IMR-90 (cell line): ENCODE measurements at regions not wholly inside any gene's neighbourhood (a gene's known extent, or its start where the extent isn't known, plus 50 kb on each side); places are given as distances from the start of the nearest gene placed in this dataset.

Experiments
- ATAC-seq: fragments of 200-7000 bp; cut with Tn5 transposase; 2 replicates; pipeline ENCODE4 v1.9.1; 2020; ENCODE audit warnings: low read depth, mild to moderate bottlenecking, moderate library complexity
- BruUV-seq: library from RNA; stranded (reverse); fragments of 400-500 nt; replicated peaks from 2 replicates; lab custom pipeline; 2021; lab: Mats Ljungman, UMichigan
- CTCF ChIA-PET: fragments of 300-600 bp; formaldehyde crosslinking; extraction: SDS; loops from one replicate; lab custom pipeline; 2021; ENCODE audit warnings: antibody characterized with exemption; lab: Yijun Ruan, JAX
- POLR2A ChIA-PET: fragments of 300-600 bp; sonication (Branson Sonifier 250); formaldehyde crosslinking; loops from one replicate; lab custom pipeline; 2022; ENCODE audit warnings: antibody characterized with exemption; ENCODE audit not compliant: unreplicated experiment; lab: Charles Lee
- DNase-seq: peaks from one replicate; pipeline ENCODE4 v3.0.0; 2013
- H2AFZ ChIP-seq: replicated peaks from 2 replicates; pipeline ENCODE3; 2013; ENCODE audit warnings: low read length, mild to moderate bottlenecking; ENCODE audit not compliant: poor library complexity
- H2AK5ac ChIP-seq: 2 replicates; pipeline ENCODE4 v1.6.1; 2013; ENCODE audit warnings: low read depth, low read length, inconsistent platforms
- H2AK9ac ChIP-seq: replicated peaks from 2 replicates; pipeline ENCODE3; 2013; ENCODE audit warnings: mild to moderate bottlenecking, low read depth, low read length, moderate library complexity; ENCODE audit not compliant: poor library complexity
- H2BK120ac ChIP-seq: 2 replicates; pipeline ENCODE4 v1.6.1; 2013; ENCODE audit warnings: low read depth, low read length, inconsistent platforms
- H2BK15ac ChIP-seq: 3 replicates; pipeline ENCODE4 v1.6.1; 2013; ENCODE audit warnings: low read depth, low read length, inconsistent platforms
- H2BK20ac ChIP-seq: 2 replicates; pipeline ENCODE4 v1.6.1; 2013; ENCODE audit warnings: low read depth, mild to moderate bottlenecking, inconsistent platforms, low read length, moderate library complexity
- H2BK5ac ChIP-seq: 2 replicates; pipeline ENCODE4 v1.6.1; 2013; ENCODE audit warnings: mild to moderate bottlenecking, low read depth, low read length, inconsistent platforms; ENCODE audit not compliant: poor library complexity, severe bottlenecking
- H3K14ac ChIP-seq: replicated peaks from 2 replicates; pipeline ENCODE4 v1.6.1; 2013; ENCODE audit warnings: low read depth, low read length, inconsistent platforms
- H3K18ac ChIP-seq: 2 replicates; pipeline ENCODE4 v1.6.1; 2013; ENCODE audit warnings: low read depth, low read length, control low read depth
- H3K23ac ChIP-seq: 2 replicates; pipeline ENCODE4 v1.6.1; 2013; ENCODE audit warnings: low read depth, low read length, inconsistent platforms
- H3K27ac ChIP-seq: 2 replicates; pipeline ENCODE4 v1.5.1; 2013; ENCODE audit warnings: mild to moderate bottlenecking, control low read depth, low read length; ENCODE audit not compliant: insufficient read depth
- H3K27me3 ChIP-seq: 2 replicates; pipeline ENCODE4 v1.6.1; 2013; ENCODE audit warnings: low read length; ENCODE audit not compliant: control insufficient read depth, insufficient read depth
- H3K36me3 ChIP-seq: 2 replicates; pipeline ENCODE4 v1.6.1; 2013; ENCODE audit warnings: low read length, mixed read lengths; ENCODE audit not compliant: control insufficient read depth, insufficient read depth
- H3K4ac ChIP-seq: 2 replicates; pipeline ENCODE4 v1.6.1; 2013; ENCODE audit warnings: low read depth, low read length, inconsistent platforms
- H3K4me1 ChIP-seq: 2 replicates; pipeline ENCODE4 v1.6.1; 2013; ENCODE audit warnings: low read length, mixed read lengths; ENCODE audit not compliant: control insufficient read depth, insufficient read depth
- H3K4me2 ChIP-seq: 2 replicates; pipeline ENCODE4 v1.6.1; 2013; ENCODE audit warnings: low read depth, mild to moderate bottlenecking, control low read depth, low read length, moderate library complexity
- H3K4me3 ChIP-seq: 2 replicates; pipeline ENCODE4 v1.5.1; 2013; ENCODE audit warnings: low read depth, mild to moderate bottlenecking, control low read depth, low read length, moderate library complexity; ENCODE audit not compliant: insufficient read depth
- H3K56ac ChIP-seq: 2 replicates; pipeline ENCODE4 v1.6.1; 2013; ENCODE audit warnings: low read length, inconsistent platforms; ENCODE audit not compliant: insufficient read depth; ENCODE audit errors: extremely low read depth
- H3K79me1 ChIP-seq, 2 experiments: 2 replicates each; pipeline ENCODE4 v1.6.1; 2013; ENCODE audit warnings: low read length in 2 of 2, inconsistent platforms in 1 of 2, low read depth in 1 of 2
- H3K9ac ChIP-seq: 2 replicates; pipeline ENCODE4 v1.6.1; 2013; ENCODE audit warnings: low read depth, low read length, control low read depth
- H3K9me1 ChIP-seq: 2 replicates; pipeline ENCODE4 v1.6.1; 2013; ENCODE audit warnings: low read length, inconsistent platforms; ENCODE audit not compliant: insufficient read depth
- H3K9me3 ChIP-seq: 2 replicates; pipeline ENCODE4 v1.6.1; 2013; ENCODE audit warnings: low read length; ENCODE audit not compliant: control insufficient read depth, insufficient read depth
- H4K20me1 ChIP-seq: 2 replicates; pipeline ENCODE4 v1.6.1; 2013; ENCODE audit warnings: low read length, inconsistent platforms; ENCODE audit not compliant: insufficient read depth
- H4K5ac ChIP-seq: 2 replicates; pipeline ENCODE4 v1.6.1; 2013; ENCODE audit warnings: mild to moderate bottlenecking, low read depth, low read length, control low read depth
- H4K8ac ChIP-seq, 2 experiments: 2 replicates each; pipeline ENCODE4 v1.6.1; 2013; ENCODE audit warnings: low read depth in 2 of 2, low read length in 2 of 2, control low read depth in 1 of 2, inconsistent platforms in 1 of 2
- H4K91ac ChIP-seq: 2 replicates; pipeline ENCODE4 v1.6.1; 2013; ENCODE audit warnings: low read depth, low read length, inconsistent platforms; ENCODE audit not compliant: insufficient read depth
- BHLHE40 ChIP-seq: fragments of 150-350 bp; IDR thresholded peaks from 2 replicates; pipeline ENCODE4 v1.6.1; 2016; ENCODE audit warnings: mild to moderate bottlenecking, low read depth, low read length
- CEBPB ChIP-seq: IDR thresholded peaks from 2 replicates; pipeline ENCODE4 v1.6.1; 2012; ENCODE audit warnings: low read depth, low read length, improper control_type of control experiment
- CHD1 ChIP-seq: IDR thresholded peaks from 2 replicates; pipeline ENCODE4 v1.6.1; 2012; ENCODE audit warnings: low read depth, low read length, improper control_type of control experiment
- FOS ChIP-seq: fragments of 150-350 bp; IDR thresholded peaks from 2 replicates; pipeline ENCODE4 v1.6.1; 2016; ENCODE audit warnings: low read depth, low read length
- MAFK ChIP-seq: IDR thresholded peaks from 2 replicates; pipeline ENCODE4 v1.6.1; 2012; ENCODE audit warnings: low read depth, low read length, improper control_type of control experiment
- MAZ ChIP-seq: IDR thresholded peaks from 2 replicates; pipeline ENCODE4 v1.6.1; 2012; ENCODE audit warnings: low read depth, mild to moderate bottlenecking, low read length, improper control_type of control experiment, moderate library complexity, borderline replicate concordance
- MXI1 ChIP-seq: IDR thresholded peaks from 2 replicates; pipeline ENCODE4 v1.6.1; 2012; ENCODE audit warnings: low read depth, mild to moderate bottlenecking, low read length, moderate library complexity, borderline replicate concordance
- NFE2L2 ChIP-seq: fragments of 150-350 bp; IDR thresholded peaks from 2 replicates; pipeline ENCODE4 v1.6.1; 2016; ENCODE audit warnings: low read depth, mild to moderate bottlenecking, low read length
- POLR2A ChIP-seq: IDR thresholded peaks from 2 replicates; pipeline ENCODE4 v1.6.1; 2012; ENCODE audit warnings: mild to moderate bottlenecking, low read depth, low read length
- RAD21 ChIP-seq: IDR thresholded peaks from 2 replicates; pipeline ENCODE4 v1.6.1; 2012; ENCODE audit warnings: low read length, improper control_type of control experiment
- RCOR1 ChIP-seq: IDR thresholded peaks from 2 replicates; pipeline ENCODE4 v1.6.1; 2012; ENCODE audit warnings: mild to moderate bottlenecking, low read length, improper control_type of control experiment; ENCODE audit not compliant: insufficient replicate concordance
- RFX5 ChIP-seq: IDR thresholded peaks from 2 replicates; pipeline ENCODE4 v1.8.0; 2012; ENCODE audit warnings: low read depth, mild to moderate bottlenecking, low read length, moderate library complexity
- SMC3 ChIP-seq: fragments of 150-350 bp; IDR thresholded peaks from 2 replicates; pipeline ENCODE4 v1.6.1; 2016; ENCODE audit warnings: low read depth, mild to moderate bottlenecking, antibody characterized with exemption, low read length, moderate library complexity
- USF2 ChIP-seq: fragments of 150-350 bp; IDR thresholded peaks from 2 replicates; pipeline ENCODE4 v1.6.1; 2017; ENCODE audit warnings: mild to moderate bottlenecking, antibody characterized with exemption, low read length, low read depth
- dilution Hi-C: fragments of 300-500 bp; cut with HindIII; formaldehyde crosslinking; loops from one replicate; pipeline ENCODE4 v1.14.3; 2018; ENCODE audit warnings: low sequenced_read_pairs; ENCODE audit not compliant: unreplicated experiment
- in situ Hi-C: fragments of 300-500 bp; cut with MboI; formaldehyde crosslinking; loops from 3 replicates; pipeline ENCODE4 v1.14.3; 2019; ENCODE audit warnings: low sequenced_read_pairs, inconsistent platforms, mixed read lengths
- intact Hi-C: fragments of 100-400 bp; cut with micrococcal nuclease; formaldehyde crosslinking; loops from 2 replicates; pipeline ENCODE4 v1.10.0; 2022
- TF ChIP-seq, protein P1 (sequence below): fragments of 150-350 bp; IDR thresholded peaks from 2 replicates; pipeline ENCODE4 v1.6.1; 2016; ENCODE audit warnings: low read depth, mild to moderate bottlenecking, low read length, moderate library complexity, borderline replicate concordance
- TF ChIP-seq, protein P2 (sequence below): conservative IDR thresholded peaks from 2 replicates; pipeline ENCODE4 v1.5.1; 2012; ENCODE audit warnings: mild to moderate bottlenecking, low read depth, low read length, improper control_type of control experiment

- Histone ChIP-seq H4K20me1 (no peaks in the 10 kb centered on the region), H2AFZ (no peak overlapping the region), H3K9ac (no peak overlapping the region), H2AK5ac (no peak overlapping the region), H4K8ac (no peak overlapping the region), H4K5ac (no peak overlapping the region), H3K27me3 (no peaks in the 10 kb centered on the region; the same call in none of the 2 replicates), H2BK20ac (no peak overlapping the region), H3K23ac (no peak overlapping the region), H3K79me1 (no peaks in the 10 kb centered on the region), H3K4me2 (no peak overlapping the region), H3K18ac (no peak overlapping the region), H3K9me1 (no peaks in the 10 kb centered on the region), H3K14ac (no peak overlapping the region), H4K91ac (no peak overlapping the region), H3K27ac (no peak overlapping the region), H3K9me3 (no peaks in the 10 kb centered on the region), H2AK9ac (no peak overlapping the region), H3K36me3 (no peaks in the 10 kb centered on the region), H2BK120ac (no peak overlapping the region), H3K4ac (no peak overlapping the region), H3K4me3 (no peak overlapping the region), H3K56ac (no peak overlapping the region), H3K4me1 (no peaks in the 10 kb centered on the region), H2BK15ac (no peak overlapping the region), H2BK5ac (no peak overlapping the region)
- in situ Hi-C loops: no loop called here
- CTCF ChIA-PET: interaction anchor here (0.8 kb wide), 1 partner anchor 12 kb away, joined by 4 read pairs; no protein-coding TSS in a partner anchor
- POLR2A ChIA-PET: no interaction called here
- ATAC-seq (no peak), DNase-seq (no peak)
- dilution Hi-C loops: no loop called here
- no peak for TF ChIP-seq CEBPB
- no peak for TF ChIP-seq RAD21
- TF ChIP-seq, protein P1, sequence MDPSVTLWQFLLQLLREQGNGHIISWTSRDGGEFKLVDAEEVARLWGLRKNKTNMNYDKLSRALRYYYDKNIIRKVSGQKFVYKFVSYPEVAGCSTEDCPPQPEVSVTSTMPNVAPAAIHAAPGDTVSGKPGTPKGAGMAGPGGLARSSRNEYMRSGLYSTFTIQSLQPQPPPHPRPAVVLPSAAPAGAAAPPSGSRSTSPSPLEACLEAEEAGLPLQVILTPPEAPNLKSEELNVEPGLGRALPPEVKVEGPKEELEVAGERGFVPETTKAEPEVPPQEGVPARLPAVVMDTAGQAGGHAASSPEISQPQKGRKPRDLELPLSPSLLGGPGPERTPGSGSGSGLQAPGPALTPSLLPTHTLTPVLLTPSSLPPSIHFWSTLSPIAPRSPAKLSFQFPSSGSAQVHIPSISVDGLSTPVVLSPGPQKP: no peak
- TF ChIP-seq RCOR1: no peak
- TF ChIP-seq, protein P2, sequence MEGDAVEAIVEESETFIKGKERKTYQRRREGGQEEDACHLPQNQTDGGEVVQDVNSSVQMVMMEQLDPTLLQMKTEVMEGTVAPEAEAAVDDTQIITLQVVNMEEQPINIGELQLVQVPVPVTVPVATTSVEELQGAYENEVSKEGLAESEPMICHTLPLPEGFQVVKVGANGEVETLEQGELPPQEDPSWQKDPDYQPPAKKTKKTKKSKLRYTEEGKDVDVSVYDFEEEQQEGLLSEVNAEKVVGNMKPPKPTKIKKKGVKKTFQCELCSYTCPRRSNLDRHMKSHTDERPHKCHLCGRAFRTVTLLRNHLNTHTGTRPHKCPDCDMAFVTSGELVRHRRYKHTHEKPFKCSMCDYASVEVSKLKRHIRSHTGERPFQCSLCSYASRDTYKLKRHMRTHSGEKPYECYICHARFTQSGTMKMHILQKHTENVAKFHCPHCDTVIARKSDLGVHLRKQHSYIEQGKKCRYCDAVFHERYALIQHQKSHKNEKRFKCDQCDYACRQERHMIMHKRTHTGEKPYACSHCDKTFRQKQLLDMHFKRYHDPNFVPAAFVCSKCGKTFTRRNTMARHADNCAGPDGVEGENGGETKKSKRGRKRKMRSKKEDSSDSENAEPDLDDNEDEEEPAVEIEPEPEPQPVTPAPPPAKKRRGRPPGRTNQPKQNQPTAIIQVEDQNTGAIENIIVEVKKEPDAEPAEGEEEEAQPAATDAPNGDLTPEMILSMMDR: no peak
- no peak for TF ChIP-seq MXI1
- TF ChIP-seq MAFK: no peak
- TF ChIP-seq USF2: no peak
- TF ChIP-seq FOS: no peak
- no peak for TF ChIP-seq BHLHE40
- no peak for TF ChIP-seq NFE2L2
- no peak for TF ChIP-seq MAZ
- no peak for TF ChIP-seq RFX5
- no peak for TF ChIP-seq SMC3
- no peak for TF ChIP-seq CHD1
- no peak for TF ChIP-seq POLR2A
- no TSS peak for BruUV-seq
- intact Hi-C loops: no loop called here
These were observed 148.0 kb downstream of the POLR2M start for GRCh38 chr15:57854531-57854930.
